Right lobe of liver (tissue), 6 donors: ENCODE measurements at regions not wholly inside any gene's neighbourhood (a gene's known extent, or its start where the extent isn't known, plus 50 kb on each side); places are given as distances from the start of the nearest gene placed in this dataset.

Experiments
- ATAC-seq, 4 donors: fragments of 200-7000 bp; cut with Tn5 transposase; one replicate each; pipeline ENCODE4 v1.9.1; 2020; ENCODE audit warnings: mild to moderate bottlenecking in 4 of 4, moderate library complexity in 4 of 4
- DNase-seq, 3 donors: peaks; one replicate each; pipeline ENCODE4 v3.0.0-alpha.2; 2020
- H3K27ac ChIP-seq, 3 donors: fragments of 200-600 bp; one replicate each; pipeline ENCODE4 v1.8.0; 2022
- H3K27me3 ChIP-seq, 2 donors: fragments of 200-600 bp; one replicate each; pipeline ENCODE4 v1.8.0; 2022
- H3K36me3 ChIP-seq, 4 donors: fragments of 200-600 bp; sonication (generic) in 1 of 4; one replicate each; pipeline versions ENCODE4 v1.5.1 to v1.8.0; 2017 to 2022; ENCODE audit warnings: control low read depth in 1 of 4
- H3K4me1 ChIP-seq, 4 donors: fragments of 200-600 bp; sonication (generic) in 1 of 4; one replicate each; pipeline versions ENCODE4 v1.5.1 to v1.8.0; 2017 to 2022; ENCODE audit warnings: control low read depth in 1 of 4
- H3K4me3 ChIP-seq, 3 donors: fragments of 200-600 bp; one replicate each; pipeline ENCODE4 v1.8.0; 2022
- H3K9me3 ChIP-seq, 4 donors: fragments of 200-600 bp; sonication (generic) in 1 of 4; one replicate each; pipeline versions ENCODE4 v1.5.1 to v1.8.0; 2017 to 2022; ENCODE audit warnings: control low read depth in 1 of 4
- POLR2A ChIP-seq: fragments of 450-650 bp; IDR thresholded peaks from one replicate; pipeline ENCODE4 v1.6.1; 2017; ENCODE audit warnings: antibody characterized with exemption, mild to moderate bottlenecking
- WGBS: methylation state at CpG from one replicate; pipeline ENCODE4 v1.1.6; 2018; ENCODE audit warnings: low coverage, low lambda C conversion rate; ENCODE audit not compliant: insufficient coverage; ENCODE audit errors: missing lambda C conversion rate; 5-methylcytosine and 5-hydroxymethylcytosine counted together
- intact Hi-C, 2 donors: fragments of 100-400 bp; cut with DNase I; formaldehyde crosslinking; loops; one replicate each; pipeline versions ENCODE4 v1.11.2 to v1.14.1; 2022
- TF ChIP-seq, protein P1 (sequence below), 4 donors: fragments of 200-600 bp in 3 of 4; fragments of 450-650 bp in 1 of 4; IDR thresholded peaks; one replicate each; pipeline versions ENCODE4 v1.5.1 to v1.8.0; 2016 to 2022; ENCODE audit warnings: antibody characterized with exemption in 4 of 4, mild to moderate bottlenecking in 2 of 4
- donor health status: DM: no; HTN: yes; CAD: no.
- donor health status: DM: no; HTN: no; CAD: no.
- donor health status: DM: no; HTN: no; CAD: no.
- donor health status: DM: no; HTN: yes; CAD: no.
- donor health status: DM: no; HTN: yes; CAD: no.

DNA sequence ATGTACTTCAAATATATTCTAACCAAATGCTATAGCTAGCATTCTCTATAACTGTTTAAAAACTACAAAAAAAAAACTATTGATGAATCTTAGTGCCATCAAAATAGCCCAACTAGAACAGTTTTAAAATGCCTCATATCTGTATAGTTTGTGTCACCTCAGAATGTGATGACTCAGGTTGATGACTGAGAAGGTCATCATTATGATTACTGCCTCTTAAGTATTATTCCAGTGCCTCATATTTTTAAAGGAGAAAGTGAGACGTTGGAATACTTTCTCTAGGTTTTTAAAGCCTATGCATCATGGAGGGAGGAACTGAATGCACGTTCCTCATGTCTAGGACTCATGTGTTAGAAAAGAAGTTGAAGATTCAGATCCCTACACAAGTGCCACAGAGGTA is 88.2 kb downstream of the TMA16 start:
- Histone ChIP-seq H3K27ac (no peak overlapping the region), H3K9me3 (peaks cover 0 to 3% (median 0%) of the 10 kb centered on the region in 4 donors), H3K4me3 (no peak overlapping the region), H3K27me3 (no peaks in the 10 kb centered on the region), H3K36me3 (no peaks in the 10 kb centered on the region), H3K4me1 (no peaks in the 10 kb centered on the region)
- DNase-seq (no peak), ATAC-seq (no peak)
- 8% methylated on average over 2 of the region's 2 CpGs for WGBS
- TF ChIP-seq POLR2A: no peak
- TF ChIP-seq, protein P1, sequence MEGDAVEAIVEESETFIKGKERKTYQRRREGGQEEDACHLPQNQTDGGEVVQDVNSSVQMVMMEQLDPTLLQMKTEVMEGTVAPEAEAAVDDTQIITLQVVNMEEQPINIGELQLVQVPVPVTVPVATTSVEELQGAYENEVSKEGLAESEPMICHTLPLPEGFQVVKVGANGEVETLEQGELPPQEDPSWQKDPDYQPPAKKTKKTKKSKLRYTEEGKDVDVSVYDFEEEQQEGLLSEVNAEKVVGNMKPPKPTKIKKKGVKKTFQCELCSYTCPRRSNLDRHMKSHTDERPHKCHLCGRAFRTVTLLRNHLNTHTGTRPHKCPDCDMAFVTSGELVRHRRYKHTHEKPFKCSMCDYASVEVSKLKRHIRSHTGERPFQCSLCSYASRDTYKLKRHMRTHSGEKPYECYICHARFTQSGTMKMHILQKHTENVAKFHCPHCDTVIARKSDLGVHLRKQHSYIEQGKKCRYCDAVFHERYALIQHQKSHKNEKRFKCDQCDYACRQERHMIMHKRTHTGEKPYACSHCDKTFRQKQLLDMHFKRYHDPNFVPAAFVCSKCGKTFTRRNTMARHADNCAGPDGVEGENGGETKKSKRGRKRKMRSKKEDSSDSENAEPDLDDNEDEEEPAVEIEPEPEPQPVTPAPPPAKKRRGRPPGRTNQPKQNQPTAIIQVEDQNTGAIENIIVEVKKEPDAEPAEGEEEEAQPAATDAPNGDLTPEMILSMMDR (IDR thresholded peaks at IDR 0.05): no peak
- intact Hi-C loops: no loop called here

DNA sequence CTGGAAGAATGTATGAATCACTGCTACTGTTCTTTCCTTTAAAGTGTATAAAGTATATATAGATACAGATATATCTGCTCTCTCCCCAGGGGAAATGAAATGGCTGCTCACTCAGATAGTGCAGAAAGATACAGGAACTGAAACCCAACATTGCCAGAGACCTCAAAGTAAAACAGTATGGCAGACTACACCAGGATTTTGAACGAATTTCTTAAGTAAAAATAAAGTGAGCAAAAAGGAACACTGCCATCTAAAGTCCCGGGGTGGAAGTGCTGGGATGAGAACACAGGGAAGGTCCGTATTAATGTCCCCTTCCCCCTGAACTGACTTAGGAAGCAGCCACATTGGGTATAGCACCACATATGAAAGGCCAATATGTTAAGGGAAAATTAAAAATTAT is 93.4 kb downstream of the TMA16 start:
- TF ChIP-seq, protein P1 (IDR thresholded peaks at IDR 0.05): no peak
- TF ChIP-seq POLR2A: no peak
- H3K27me3 ChIP-seq: no peaks in the 10 kb centered on the region
- H3K27ac ChIP-seq: no peak overlapping the region
- ATAC-seq: no peak
- no peaks in the 10 kb centered on the region for H3K9me3 ChIP-seq
- intact Hi-C loops: no loop called here
- WGBS: 58% methylated on average over 3 of the region's 3 CpGs
- no peaks in the 10 kb centered on the region for H3K4me1 ChIP-seq
- no peak overlapping the region for H3K4me3 ChIP-seq
- DNase-seq: no peak
- no peaks in the 10 kb centered on the region for H3K36me3 ChIP-seq

DNA sequence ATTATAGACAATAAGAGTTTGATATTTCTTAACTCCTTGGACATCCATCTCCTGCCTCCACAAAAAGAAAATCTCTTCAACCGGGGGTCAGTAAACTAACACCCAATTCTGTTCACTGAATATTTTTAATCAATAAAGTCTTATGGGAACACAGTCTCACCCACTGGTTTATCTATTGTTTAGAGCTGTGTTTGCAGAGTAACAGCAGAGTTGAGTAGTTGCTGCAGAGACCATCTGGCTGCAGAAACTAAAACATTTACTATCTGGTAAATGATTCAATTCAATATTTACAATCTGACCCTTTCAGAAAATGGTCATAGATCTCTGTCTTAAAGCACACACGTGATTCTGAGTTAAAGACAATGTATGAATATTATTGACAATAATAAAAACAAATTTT is 94.0 kb downstream of the TMA16 start:
- intact Hi-C loops: no loop called here
- WGBS: 34% methylated on average over 2 of the region's 2 CpGs
- Histone ChIP-seq H3K9me3 (no peaks in the 10 kb centered on the region), H3K27ac (no peak overlapping the region), H3K36me3 (no peaks in the 10 kb centered on the region), H3K4me3 (no peak overlapping the region), H3K27me3 (no peaks in the 10 kb centered on the region), H3K4me1 (no peaks in the 10 kb centered on the region)
- DNase-seq: no peak
- no peak for ATAC-seq
- TF ChIP-seq, protein P1 (IDR thresholded peaks at IDR 0.05): no peak
- TF ChIP-seq POLR2A: no peak

DNA sequence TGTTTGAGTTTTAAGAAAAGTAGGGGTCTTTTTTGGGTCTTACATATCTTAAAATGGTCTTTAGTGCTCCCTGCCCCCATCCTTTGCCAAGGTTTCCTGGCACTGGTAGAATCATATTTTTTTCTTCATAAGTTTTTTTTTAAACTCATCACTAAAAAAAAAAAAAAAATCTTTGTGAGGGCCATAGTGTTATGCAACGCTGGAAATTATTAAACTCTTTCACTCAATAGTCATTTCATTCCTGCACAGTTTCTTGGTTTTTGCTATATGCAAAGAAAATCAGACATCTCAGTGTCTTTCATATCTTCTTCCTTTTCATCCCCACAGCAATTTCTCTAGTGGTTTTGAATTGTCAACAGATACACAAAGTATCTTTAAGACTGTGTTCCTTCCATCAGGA is 95.6 kb downstream of the TMA16 start:
- H3K27ac ChIP-seq: no peak overlapping the region
- H3K4me1 ChIP-seq: no peaks in the 10 kb centered on the region
- TF ChIP-seq, protein P1 (IDR thresholded peaks at IDR 0.05): no peak
- no peak for TF ChIP-seq POLR2A
- no peaks in the 10 kb centered on the region for H3K27me3 ChIP-seq
- intact Hi-C loops: no loop called here
- DNase-seq (no peak), ATAC-seq (no peak)
- WGBS: 27% methylated on average over 1 of the region's 1 CpG
- H3K36me3 ChIP-seq: no peaks in the 10 kb centered on the region
- no peak overlapping the region for H3K4me3 ChIP-seq
- H3K9me3 ChIP-seq: no peaks in the 10 kb centered on the region

DNA sequence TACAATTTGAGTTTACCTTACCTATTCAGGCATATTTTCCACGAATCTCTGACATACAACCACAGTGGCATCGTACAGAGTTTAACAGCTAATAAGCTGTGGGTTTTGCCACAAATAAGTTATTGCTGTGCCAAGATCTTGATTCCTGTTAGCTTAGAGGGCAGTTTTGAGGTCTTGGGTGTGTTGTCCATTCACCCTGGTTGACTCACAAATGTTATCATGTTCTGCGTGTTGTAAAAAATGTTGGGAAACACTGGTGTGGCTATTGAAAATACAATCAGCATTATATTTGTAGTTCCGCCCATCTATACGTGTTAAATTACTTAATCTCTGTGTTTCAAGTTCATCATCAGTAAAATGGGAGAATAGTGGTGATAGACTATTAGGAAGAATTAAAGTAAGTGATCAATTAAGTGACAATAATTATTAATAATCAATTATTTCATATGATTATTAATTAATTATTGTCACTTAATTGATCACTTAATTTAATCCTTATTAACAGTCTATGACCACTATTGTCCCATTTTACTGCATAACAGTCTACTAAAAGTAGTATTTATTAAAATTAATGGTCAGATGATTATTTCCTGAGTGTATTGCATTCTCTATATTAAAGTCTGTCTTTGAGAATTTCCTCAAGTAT is 96.3 kb downstream of the TMA16 start:
- DNase-seq (no peak), ATAC-seq (no peak)
- Histone ChIP-seq H3K27ac (no peak overlapping the region), H3K9me3 (no peaks in the 10 kb centered on the region), H3K27me3 (no peaks in the 10 kb centered on the region), H3K4me1 (no peaks in the 10 kb centered on the region), H3K36me3 (no peaks in the 10 kb centered on the region), H3K4me3 (no peak overlapping the region)
- intact Hi-C loops: no loop called here
- TF ChIP-seq POLR2A: no peak
- TF ChIP-seq, protein P1 (IDR thresholded peaks at IDR 0.05): no peak
- 31% methylated on average over 5 of the region's 5 CpGs for WGBS
